HG03139 (cell line): ENCODE measurements at regions not wholly inside any gene's neighbourhood (a gene's known extent, or its start where the extent isn't known, plus 50 kb on each side); places are given as distances from the start of the nearest gene placed in this dataset.
"Not testable (repeated sequence)": the region's sequence is repeated elsewhere in the genome, so short reads cannot be mapped to it uniquely, and the experiment has no call there.

Experiments used
- ATAC-seq: cut with Tn5 transposase; IDR thresholded peaks from one replicate; pipeline ENCODE4 v1.9.1; 2021; ENCODE audit not compliant: unreplicated experiment

DNA sequence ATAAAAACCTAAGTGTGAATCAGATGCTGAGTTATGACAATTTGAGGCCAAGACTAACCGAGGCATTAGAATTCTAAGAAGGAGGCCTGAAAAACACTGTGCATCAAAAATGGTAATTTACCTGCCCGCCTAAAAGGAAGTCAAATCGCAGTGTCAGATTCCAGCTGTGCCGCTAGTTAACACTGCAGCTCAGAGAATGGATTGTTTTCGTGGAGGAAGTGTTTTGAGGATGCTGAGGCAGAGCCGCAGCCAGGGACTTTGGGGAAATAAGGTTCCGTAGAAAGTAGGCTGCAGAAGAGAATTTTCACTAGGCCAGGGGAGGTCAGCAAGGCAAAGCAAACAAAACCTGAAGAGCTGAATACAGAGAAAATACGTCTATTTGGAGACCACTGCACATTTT is 226.4 kb upstream of the ISL1 start:
- ATAC-seq, result no peak

GRCh38 chr5:51159164-51159563 is 224.1 kb upstream of the ISL1 start:
- no peak for ATAC-seq

GRCh38 chr5:51159606-51160005 is 223.6 kb upstream of the ISL1 start:
- ATAC-seq, result no peak

DNA sequence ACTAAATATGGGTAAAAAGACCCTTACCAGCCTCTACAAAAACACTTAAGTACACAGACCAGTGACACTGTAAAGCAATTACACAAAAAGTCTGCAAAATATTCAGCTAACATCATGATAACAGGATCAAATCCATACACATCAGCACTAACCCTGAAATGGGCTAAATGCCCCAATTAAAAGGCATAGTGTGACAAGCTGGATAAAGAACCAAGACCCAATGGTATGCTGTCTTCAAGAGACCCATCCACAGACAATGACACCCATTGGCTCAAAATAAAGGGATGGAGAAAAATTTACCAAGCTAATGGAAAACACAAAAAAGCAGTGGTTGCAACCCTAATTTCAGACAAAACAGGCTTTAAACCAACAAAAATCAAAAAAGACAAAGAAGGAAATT is 221.0 kb upstream of the ISL1 start:
- no peak for ATAC-seq

DNA sequence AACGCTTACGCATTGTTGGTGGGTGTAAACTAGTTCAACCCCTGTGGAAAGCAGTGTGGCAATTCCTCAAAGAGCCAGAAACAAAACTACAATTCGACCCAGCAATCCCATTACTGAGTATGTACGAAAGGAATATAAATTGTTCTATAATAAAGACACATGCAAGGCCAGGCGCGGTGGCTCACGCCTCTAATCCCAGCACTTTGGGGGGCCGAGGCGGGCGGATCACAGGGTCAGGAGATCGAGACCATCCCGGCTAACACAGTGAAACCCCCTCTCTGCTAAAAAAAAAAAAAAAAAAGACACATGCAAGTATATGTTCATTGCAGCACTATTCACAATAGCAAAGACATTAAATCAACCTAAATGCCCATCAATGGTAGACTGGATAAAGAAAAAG is 217.6 kb upstream of the ISL1 start:
- not testable (repeated sequence) for ATAC-seq

- no peak for ATAC-seq
These were observed 210.2 kb upstream of the ISL1 start for GRCh38 chr5:51172903-51173626.

- no peak for ATAC-seq
These were observed 201.9 kb upstream of the ISL1 start for GRCh38 chr5:51181208-51181894.

DNA sequence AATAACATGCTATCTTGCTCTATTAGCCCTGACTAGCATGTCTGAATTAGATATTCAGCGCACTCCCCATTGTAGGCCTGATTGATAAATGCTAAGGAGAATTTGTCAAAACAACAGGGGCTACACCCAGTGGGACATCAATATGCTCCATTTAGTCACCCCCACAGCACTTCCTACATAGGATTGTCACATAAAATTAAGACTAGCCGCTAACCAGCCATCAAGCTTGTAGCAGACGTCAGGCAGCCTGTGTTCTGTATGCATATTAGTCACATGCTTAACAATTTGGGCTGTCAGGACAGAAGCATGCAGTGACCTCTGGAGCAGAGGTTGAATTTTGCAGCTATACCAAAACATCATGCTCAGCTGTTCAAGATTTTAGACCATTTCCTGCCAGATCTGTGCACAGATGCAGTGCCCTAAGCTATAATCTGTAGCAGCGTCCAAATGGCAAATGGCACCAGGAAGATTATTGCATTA is 197.4 kb upstream of the ISL1 start:
- ATAC-seq, result no peak

- ATAC-seq, result no peak
These were observed 195.2 kb upstream of the ISL1 start for GRCh38 chr5:51188001-51188591.

- ATAC-seq, result no peak
These were observed 188.6 kb upstream of the ISL1 start for GRCh38 chr5:51194671-51195070.

GRCh38 chr5:51201024-51201423 is 182.2 kb upstream of the ISL1 start:
- ATAC-seq, result no peak

DNA sequence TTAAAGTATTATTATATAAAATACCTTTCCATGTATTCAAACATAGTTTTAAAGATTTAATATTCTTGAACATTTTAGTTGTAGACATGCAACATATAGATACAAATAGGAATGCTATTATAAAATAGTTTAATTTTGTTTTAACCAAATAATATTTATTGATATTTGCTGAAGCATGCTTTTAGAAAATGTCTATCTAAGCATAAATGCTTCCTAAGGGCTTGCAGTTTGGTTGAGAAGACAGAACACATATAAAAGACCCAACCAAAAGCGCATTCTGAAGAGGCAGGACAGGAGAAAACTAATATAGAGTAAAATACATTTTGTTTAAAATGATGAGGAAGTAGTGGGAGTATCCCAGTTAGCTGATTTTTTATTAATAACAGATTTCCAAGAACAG is 181.5 kb upstream of the ISL1 start:
- ATAC-seq, result no peak

DNA sequence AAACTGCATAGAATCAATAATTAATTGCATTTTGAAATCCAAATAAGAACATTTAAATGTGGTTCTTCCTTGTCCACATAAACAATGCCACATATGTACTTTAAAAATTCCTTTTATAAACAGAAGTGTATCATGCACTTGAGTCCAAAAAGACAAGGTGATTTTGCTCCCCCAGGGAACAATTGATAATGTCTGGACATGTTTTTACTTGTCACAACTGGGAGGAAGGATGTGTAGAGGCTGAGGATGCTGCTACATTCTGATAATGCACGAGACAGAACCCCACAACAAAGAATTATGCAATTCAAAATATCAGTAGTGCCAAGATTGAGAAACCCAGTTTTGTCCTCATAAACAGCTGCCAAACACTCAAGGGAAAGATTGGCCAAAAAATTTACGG is 181.1 kb upstream of the ISL1 start:
- ATAC-seq, result no peak

DNA sequence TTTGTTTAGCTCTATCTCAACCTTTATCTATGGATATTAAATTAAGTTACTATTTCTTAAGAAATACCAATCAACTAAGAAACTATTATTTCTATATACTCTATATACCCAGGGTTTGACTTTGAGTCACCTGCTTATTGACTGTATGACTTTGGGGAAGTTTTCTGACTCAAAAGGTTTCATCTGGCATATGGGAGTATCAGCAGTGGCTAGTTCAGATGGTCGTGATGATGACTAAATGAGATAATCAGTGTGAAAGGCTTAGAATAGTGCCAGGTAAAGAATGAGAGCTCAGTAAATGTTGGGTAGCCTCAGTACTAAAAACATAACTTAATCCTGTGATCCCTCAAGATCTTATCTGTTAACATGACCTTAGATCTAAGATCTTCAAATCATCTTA is 179.7 kb upstream of the ISL1 start:
- no peak for ATAC-seq

DNA sequence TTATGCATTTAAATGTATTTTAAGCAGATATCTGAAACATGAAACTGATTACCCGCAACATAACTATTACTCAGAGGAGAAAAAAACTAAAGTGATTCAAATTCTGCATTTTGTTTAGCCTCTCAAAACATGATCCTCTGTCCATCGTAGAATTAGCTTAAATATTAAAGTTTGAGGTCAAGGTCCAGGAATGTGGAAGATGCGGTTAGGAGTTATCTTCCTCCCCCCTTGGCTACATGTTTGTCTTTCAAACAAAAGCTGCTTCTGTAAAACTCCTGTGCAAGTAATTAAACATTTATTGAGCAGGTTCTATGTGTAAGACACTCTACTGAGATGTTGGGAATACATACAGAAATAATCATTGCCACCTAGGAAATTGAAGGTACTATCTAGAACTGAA is 175.0 kb upstream of the ISL1 start:
- no peak for ATAC-seq

GRCh38 chr5:51214746-51215145 is 168.5 kb upstream of the ISL1 start:
- no peak for ATAC-seq

- no peak for ATAC-seq
These were observed 157.2 kb upstream of the ISL1 start for GRCh38 chr5:51225789-51226742.

DNA sequence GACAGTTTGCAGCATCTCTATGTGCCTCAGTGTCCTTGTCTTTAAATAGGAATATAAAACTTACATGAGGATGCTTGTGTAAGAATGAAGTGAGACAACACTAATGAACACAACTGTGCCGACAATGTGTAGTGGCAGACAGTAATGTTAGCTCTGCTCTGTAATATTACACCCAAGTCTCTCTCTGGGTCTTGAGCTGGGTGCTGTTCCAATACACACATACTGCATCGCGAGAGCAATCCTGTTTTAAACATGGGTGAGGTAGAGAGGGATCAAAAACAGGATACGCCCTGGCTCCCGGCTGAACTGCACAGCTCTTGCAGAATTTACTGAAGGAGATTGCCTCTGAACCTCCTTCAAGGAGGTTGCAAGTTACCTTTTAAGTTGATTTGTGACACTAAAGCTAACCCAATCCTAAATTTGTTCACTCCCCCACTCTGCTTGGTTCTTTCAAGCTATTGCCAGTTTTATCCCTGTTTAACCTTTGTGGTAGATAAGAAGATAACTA is 155.2 kb upstream of the ISL1 start:
- ATAC-seq, result no peak

DNA sequence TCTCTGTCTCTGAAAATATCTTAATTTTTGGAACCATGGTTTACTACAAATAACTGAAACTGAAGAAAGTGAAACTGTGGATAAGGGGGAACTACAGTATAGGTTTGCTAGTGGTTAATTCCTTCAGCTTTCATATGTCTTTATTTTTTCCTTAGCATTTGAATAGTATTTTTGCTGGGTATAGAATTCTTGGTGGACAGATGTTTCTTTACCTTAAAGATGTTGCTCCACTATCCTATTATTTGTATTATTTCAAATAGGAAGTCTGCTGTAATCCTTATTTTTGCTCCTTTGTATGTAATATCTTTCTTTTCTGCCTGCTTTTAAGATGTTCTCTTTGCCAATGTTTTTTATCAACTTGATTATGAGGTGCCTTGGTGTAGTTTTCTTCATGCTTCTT is 152.9 kb upstream of the ISL1 start:
- ATAC-seq, result no peak

DNA sequence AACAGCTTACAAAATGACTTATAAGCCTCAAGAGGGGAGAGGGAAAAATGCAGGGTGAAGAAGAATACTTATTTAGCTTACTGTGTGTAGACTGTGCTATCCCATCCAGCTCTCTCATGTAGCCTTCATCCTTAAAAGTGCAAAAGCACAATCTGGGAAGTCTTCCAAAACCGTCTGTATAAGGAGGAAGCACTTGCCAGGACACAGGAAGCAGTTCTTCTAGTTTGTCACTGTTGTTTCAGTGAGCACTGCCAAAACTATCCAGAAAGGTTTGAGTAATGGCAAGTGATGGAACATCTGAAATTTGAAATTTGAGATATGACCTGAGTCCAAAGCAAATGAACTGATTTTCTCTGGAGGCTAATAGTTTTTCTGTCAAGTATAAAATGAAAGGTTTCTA is 140.8 kb upstream of the ISL1 start:
- ATAC-seq, result no peak

- not testable (repeated sequence) for ATAC-seq
These were observed 132.3 kb upstream of the ISL1 start for GRCh38 chr5:51250957-51251356.
